ENCODE measurements at regions not wholly inside any gene's neighbourhood (a gene's known extent, or its start where the extent isn't known, plus 50 kb on each side); places are given as distances from the start of the nearest gene placed in this dataset.

- TF ChIP-seq CTCF (IDR thresholded peaks at IDR 0.05; ENCODE audit: borderline replicate concordance, extremely low read depth, low read length, poor library complexity, severe bottlenecking) (no peak), EZH2 (IDR thresholded peaks at IDR 0.05; ENCODE audit: borderline replicate concordance, low read depth, low read length, severe bottlenecking) (no peak)
These were observed 115.5 kb upstream of the WDR1 start for GRCh38 chr4:10232114-10232513.

Measured in DND-41 (cell line).